ENCODE measurements at regions not wholly inside any gene's neighbourhood (a gene's known extent, or its start where the extent isn't known, plus 50 kb on each side); places are given as distances from the start of the nearest gene placed in this dataset.

DNA sequence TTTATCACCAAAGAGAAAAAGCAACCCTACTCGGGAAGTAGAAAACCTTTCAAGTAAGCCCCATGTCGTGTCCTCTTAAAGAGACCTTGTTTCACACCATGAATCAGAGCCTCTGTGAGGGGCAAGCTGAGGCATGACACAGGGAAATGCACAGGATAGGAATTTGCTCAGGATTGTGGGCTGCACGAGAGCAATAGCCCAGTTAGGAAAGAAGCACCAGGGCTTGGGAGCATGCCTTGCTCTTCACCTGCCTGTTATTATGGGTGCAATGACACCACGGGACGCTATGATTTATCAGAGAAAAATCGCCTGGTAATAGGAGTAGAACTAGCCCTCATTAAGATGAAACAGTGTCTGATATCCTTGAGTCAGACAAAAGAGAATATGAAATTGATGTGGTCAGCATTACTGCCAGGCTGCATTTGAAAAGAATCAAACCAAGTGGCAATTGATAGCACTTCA is 562.9 kb upstream of the NRP1 start:
- TF ChIP-seq EZH2 (IDR thresholded peaks at IDR 0.05; ENCODE audit: borderline replicate concordance, insufficient read depth, low read depth, low read length, poor library complexity, severe bottlenecking): no peak
- TF ChIP-seq, protein P1, sequence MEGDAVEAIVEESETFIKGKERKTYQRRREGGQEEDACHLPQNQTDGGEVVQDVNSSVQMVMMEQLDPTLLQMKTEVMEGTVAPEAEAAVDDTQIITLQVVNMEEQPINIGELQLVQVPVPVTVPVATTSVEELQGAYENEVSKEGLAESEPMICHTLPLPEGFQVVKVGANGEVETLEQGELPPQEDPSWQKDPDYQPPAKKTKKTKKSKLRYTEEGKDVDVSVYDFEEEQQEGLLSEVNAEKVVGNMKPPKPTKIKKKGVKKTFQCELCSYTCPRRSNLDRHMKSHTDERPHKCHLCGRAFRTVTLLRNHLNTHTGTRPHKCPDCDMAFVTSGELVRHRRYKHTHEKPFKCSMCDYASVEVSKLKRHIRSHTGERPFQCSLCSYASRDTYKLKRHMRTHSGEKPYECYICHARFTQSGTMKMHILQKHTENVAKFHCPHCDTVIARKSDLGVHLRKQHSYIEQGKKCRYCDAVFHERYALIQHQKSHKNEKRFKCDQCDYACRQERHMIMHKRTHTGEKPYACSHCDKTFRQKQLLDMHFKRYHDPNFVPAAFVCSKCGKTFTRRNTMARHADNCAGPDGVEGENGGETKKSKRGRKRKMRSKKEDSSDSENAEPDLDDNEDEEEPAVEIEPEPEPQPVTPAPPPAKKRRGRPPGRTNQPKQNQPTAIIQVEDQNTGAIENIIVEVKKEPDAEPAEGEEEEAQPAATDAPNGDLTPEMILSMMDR (IDR thresholded peaks at IDR 0.05): no peak

All from B cell (primary cell).